Esophagus muscularis mucosa (tissue), 3 donors: ENCODE measurements at regions not wholly inside any gene's neighbourhood (a gene's known extent, or its start where the extent isn't known, plus 50 kb on each side); places are given as distances from the start of the nearest gene placed in this dataset.

ENCODE experiments used
- POLR2A ChIP-seq: fragments of 450-650 bp; IDR thresholded peaks from one replicate; pipeline ENCODE4 v1.6.1; 2017; ENCODE audit warnings: antibody characterized with exemption, moderate library complexity, mild to moderate bottlenecking, low read depth
- TF ChIP-seq, protein P1 (sequence below), 3 experiments: fragments of 200-600 bp in 2 of 3; fragments of 450-650 bp in 1 of 3; sonication (generic) in 2 of 3; IDR thresholded peaks; one replicate each; pipeline ENCODE4 v1.5.1; 2017 to 2019; ENCODE audit warnings: antibody characterized with exemption in 3 of 3, mild to moderate bottlenecking in 2 of 3, moderate library complexity in 1 of 3

DNA sequence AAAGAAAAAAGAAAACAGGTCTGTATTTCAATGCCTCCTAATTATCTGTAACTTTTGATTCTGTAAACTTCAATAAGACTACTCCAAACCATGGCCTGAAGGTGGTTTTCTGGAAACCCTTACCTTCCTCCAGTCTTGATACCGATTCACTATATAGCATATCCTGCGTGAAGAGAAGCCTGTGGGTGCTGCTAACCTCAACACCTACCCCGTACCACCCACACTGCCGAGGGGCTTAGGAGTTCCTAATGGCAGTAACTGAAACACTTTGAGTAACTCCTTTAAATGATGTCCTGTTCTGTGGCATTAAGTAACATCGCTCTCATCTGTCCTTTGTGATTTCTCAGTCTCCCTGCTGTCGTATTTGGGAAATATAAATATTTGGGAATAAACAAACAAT is 104.5 kb upstream of the CARMIL1 start:
- TF ChIP-seq, protein P1, sequence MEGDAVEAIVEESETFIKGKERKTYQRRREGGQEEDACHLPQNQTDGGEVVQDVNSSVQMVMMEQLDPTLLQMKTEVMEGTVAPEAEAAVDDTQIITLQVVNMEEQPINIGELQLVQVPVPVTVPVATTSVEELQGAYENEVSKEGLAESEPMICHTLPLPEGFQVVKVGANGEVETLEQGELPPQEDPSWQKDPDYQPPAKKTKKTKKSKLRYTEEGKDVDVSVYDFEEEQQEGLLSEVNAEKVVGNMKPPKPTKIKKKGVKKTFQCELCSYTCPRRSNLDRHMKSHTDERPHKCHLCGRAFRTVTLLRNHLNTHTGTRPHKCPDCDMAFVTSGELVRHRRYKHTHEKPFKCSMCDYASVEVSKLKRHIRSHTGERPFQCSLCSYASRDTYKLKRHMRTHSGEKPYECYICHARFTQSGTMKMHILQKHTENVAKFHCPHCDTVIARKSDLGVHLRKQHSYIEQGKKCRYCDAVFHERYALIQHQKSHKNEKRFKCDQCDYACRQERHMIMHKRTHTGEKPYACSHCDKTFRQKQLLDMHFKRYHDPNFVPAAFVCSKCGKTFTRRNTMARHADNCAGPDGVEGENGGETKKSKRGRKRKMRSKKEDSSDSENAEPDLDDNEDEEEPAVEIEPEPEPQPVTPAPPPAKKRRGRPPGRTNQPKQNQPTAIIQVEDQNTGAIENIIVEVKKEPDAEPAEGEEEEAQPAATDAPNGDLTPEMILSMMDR (IDR thresholded peaks at IDR 0.05), result no peak
- no peak for TF ChIP-seq POLR2A
